Right hindlimb (tissue), 1 donor: ENCODE measurements at regions not wholly inside any gene's neighbourhood (a gene's known extent, or its start where the extent isn't known, plus 50 kb on each side); places are given as distances from the start of the nearest gene placed in this dataset.
"Not testable (repeated sequence)": the region's sequence is repeated elsewhere in the genome, so short reads cannot be mapped to it uniquely, and the experiment has no call there.

Experiments
- DNase-seq: peaks from one replicate; pipeline ENCODE4 v3.0.0-alpha.2; 2018

DNA sequence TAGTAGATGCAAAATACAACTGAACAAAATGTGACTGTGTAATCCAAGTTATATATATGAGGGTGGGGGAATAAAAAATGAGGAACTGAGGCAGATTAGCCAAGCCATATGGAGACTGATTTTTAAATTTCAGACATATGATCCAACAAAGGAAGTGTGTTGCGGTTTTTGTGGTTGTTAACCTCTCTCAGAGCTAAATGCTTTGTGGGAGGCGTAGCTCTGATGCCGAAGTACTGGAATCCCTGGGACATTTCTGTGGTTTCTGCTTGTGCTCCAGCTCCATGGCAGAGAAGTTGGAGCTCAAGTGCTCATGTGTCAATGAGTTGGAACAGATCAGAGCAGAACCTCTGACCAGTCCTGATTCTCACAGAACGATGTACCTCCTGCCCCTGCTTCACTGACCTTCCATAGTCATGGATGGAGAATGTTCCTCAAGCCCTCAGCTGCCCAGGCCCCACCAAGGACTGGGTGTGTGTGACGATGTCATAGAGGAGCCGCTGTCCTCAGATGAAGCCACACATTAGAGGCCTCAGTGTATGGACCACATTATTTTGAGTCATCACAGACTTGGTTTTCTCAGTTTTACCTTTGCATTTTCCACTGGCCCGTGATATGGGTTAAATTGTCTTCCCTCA, 107.6 kb downstream of the SOX1 start:
- no peak for DNase-seq

DNA sequence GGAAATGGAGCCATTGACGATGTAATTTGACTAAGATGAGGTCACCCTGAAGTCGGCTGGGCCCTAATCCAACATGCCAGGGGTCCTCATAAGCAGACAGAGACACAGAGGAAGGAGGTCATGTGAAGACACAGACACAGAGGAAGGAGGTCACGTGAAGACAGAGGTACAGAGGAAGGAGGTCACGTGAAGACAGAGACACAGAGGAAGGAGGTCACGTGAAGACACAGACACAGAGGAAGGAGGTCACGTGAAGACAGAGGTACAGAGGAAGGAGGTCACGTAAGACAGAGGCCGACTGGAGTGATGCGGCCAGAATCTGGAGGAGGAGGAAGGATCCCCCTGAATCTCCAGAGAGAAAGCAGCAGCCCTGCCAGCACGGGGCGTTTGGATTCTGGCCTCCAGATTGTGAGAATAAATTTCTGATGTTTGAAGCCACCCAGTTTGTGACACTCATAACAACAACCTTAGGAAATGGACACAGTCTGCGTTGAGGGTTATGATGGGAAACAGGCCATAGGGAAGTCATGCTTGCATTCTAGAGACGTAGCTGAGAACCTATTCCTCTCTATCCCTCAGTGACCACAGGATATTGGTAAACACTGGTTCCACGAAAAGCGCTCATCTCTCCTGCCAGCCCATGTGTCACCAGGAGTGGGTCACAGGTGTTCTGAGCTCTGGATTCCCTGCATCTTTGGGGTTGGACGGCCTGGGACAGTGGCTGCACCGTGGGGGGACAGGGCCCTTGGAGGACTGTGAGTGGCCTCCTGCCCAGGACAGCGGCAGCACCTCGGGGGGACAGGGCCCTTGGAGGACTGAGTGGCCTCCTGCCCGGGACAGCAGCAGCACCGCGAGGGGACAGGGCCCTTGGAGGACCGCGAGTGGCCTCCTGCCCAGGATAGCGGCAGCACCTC, 108.5 kb downstream of the SOX1 start:
- no peak for DNase-seq

DNA sequence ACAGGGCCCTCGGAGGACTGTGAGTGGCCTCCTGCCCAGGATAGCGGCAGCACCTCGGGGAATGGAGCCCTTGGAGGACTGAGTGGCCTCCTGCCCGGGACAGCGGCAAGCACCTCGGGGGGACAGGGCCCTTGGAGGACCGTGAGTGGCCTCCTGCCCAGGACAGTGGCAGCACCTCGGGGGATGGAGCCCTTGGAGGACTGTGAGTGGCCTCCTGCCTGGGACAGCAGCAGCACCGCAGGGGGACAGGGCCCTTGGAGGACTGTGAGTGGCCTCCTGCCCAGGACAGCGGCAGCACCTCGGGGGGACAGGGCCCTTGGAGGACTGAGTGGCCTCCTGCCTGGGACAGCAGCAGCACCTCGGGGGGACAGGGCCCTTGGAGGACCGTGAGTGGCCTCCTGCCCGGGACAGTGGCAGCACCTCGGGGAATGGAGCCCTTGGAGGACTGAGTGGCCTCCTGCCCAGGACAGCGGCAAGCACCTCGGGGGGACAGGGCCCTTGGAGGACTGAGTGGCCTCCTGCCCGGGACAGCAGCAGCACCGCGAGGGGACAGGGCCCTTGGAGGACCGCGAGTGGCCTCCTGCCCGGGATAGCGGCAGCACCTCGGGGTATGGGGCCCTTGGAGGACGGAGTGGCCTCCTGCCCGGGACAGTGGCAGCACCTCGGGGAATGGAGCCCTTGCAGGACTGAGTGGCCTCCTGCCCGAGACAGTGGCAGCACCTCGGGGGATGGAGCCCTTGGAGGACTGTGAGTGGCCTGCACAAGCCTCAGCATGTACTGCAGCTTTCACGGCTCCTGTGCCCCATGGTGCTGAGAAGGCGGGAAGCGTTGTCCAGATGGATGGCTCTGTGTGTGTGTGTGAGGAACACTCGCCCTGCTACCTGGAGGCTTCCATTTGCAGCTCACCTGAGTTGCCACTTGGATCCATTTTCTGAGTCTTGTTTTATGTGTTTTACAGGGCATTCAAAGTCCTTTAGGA, 109.5 kb downstream of the SOX1 start:
- not testable (repeated sequence) for DNase-seq

DNA sequence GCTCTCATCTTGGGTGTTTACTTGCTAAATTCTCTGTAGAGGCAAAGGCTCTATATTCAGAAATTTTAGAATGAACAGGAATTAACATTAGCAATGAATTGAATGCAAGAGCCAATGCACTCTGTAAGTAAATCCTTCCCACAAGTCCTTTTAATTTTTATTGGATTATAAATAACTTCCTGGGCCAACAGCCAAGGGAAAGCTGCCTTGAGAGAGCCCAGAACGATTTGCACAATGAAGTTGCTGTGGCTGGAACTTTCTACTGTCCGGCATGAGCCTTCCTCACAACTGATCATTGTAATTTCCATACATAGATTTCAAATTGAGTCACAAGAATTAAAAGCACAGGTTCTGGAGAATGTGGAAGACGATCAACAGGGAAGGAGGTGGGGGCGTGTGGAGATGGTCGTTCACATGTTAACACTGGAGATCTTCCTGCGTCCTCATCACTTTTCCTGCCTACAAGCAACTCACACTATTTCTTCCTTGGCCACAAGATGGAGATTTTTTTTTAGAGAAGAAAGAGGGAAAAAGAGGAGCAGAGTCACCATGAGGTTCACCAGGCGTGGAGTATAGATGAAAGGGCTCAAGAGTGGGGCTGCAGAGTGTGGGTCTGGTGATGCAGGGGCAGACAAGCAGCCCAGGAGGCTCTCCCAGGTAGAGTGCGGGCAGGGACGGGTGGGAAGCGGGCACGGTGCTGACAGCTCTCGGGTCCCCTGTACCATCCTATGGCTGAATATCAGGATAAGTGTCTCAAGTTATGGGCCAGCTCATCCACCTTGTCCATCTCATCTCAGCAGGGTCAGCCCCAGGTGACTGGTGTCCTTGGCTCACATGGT, 110.7 kb downstream of the SOX1 start:
- DNase-seq: peak; percentile 41

DNA sequence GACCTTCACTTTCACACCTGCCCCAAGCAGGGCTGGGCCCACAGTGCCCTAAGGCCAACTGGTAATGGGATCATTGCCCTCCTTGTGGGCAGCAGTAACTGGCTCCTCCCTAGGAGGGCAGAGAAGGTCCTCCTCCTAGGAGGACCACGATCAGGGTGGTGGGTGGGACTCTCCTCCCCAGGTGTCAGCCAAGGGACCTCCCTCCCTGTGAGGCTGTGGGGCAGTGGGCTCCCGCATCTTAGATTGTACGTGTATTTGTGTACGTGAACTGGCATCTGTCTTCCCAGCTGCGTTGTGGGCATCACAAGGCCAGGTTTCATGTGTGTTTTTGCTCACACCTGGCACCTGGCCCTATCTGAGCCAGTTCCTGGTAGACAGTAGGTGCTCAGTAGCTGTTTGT, 111.8 kb downstream of the SOX1 start:
- DNase-seq: no peak

DNA sequence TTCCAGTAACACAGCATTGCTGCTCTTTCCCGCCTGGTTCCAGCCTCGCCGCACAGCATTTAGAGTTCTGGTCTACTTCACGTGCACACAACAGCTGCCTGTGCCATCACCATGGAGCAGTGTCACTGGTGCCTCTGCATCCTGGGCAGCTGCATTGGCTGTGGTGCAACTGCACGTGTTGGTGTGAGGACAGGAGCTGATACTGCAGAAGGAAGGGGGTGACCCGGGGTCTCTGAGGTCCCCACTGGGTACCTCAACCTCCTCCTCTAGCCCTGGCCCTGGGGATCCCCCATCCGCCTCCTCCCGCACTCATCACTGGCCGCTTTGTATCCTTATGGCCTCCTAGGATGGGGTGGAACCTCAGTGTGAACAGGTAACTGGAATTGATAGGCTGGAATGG, 112.5 kb downstream of the SOX1 start:
- no peak for DNase-seq

DNA sequence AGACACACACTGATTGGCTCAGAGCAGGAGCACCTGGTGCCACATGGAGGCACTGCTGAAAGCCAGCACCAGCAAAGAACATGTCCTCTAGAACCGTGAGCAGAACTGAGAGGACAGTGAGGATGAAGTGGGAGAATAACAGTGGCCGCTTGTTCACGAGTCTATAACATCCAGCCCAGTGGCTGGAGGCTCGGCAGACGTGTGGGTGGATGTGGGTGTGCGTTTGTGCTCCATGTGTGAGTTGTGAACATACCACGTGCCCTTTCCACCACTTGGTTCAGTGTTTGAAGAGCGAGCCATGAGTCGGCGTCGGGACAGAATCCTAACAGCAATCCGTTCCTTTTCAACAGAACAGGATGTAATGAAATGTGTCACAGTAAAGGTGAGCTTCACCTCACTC, 113.0 kb downstream of the SOX1 start:
- DNase-seq: no peak

DNA sequence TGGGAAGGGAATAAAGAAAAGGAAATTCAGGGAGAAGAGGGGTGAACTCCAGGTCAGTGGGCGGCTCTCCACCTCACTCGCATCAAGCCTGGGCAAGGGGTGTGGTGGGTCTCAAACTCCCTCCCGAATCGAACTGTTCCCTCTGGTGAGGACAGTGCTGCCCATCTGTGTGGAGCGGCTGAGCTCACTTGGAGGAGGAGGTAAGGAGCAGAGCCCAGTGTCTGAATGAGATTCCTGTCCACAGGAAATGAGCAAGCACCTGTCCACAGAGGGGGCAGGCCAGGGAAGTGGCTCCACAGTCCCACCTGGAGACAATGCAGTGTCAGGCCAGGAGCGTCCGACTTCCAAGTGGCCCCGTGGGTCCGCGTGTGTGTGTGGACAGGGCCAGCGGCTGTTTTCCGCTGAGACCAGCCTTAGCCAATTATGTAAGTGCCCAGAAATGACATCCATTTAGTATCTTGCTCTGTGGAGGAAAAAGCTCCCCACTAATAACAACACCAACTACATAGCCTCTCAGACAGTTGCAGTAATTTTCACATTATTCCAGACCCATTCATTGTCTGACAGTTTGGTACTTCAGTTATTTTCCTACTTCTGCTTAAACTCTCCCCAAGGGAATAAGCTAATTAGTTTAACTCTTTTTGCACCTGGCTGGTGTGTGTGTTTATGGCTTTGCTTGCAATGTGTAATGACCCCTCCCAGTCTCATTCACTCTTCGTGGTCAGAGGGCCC, 114.6 kb downstream of the SOX1 start:
- DNase-seq: no peak

- DNase-seq: no peak
These were observed 115.3 kb downstream of the SOX1 start for GRCh38 chr13:112182251-112182650.

- no peak for DNase-seq
These were observed 116.0 kb downstream of the SOX1 start for GRCh38 chr13:112182846-112183531.

GRCh38 chr13:112183532-112184090, 116.7 kb downstream of the SOX1 start:
- DNase-seq: no peak

DNA sequence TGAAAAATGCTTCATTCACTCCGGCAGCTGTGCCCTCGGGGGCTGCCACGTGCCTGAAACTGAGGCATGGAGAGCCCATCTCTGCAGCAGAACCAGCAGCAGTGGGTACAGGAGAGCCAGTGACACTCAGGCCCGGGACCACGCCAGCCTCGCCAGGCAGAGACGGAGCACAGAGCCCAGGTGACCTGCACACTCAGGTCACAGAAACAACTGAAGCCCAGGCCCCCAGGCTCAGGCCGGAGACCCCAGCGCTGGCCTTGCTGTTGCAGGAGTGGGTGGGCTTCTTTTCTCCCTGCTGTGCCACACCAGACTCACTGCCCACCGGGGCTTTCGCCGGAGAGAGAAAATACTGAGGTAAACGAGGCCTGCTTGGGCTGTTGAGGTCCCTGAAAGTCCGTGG, 117.3 kb downstream of the SOX1 start:
- no peak for DNase-seq

DNA sequence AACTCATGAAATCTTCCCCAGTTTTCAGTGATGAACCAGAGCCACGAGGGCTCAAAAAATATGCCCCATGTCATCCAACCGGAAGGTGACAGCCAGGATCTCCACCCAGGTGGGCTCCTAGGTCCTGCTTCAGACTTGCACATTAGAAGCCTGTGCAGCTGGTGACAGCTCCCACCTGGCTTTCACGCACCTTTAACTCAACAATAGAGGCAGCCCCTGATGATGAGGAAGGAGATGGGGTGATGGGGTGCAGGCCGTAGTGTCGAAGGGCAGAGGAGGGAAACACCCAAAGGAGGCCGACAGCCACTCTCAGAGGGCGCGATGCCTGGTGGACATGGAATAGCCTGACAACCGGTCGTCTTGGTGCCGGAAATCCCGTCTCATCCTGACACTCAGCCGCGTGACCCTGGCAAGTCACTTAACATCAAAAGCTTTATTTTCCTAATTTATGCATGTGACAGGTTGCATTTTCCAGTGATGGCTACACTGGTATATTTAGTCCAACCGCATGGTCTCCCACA, 118.0 kb downstream of the SOX1 start:
- DNase-seq: no peak

- no peak for DNase-seq
These were observed 118.5 kb downstream of the SOX1 start for GRCh38 chr13:112185466-112185865.

DNA sequence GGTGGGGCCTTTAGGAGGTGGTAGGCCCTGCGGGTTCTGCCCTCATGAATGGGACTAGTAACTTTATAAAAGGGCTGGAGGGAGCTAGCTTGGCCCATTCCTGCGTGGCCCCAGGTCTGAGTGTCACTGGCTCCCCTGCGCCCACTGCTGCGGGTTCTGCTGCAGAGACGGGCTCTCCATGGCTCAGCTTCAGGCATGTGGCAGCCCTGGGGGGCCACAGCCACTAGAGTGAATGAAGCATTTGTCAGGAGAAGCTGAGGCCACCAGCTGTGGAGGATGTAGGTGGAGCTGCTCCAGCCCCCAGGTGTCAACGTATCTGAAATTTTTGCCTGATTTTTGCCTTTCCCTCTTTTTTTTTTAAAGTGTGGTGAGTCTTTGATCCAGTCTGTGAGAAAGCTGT, 119.1 kb downstream of the SOX1 start:
- no peak for DNase-seq

DNA sequence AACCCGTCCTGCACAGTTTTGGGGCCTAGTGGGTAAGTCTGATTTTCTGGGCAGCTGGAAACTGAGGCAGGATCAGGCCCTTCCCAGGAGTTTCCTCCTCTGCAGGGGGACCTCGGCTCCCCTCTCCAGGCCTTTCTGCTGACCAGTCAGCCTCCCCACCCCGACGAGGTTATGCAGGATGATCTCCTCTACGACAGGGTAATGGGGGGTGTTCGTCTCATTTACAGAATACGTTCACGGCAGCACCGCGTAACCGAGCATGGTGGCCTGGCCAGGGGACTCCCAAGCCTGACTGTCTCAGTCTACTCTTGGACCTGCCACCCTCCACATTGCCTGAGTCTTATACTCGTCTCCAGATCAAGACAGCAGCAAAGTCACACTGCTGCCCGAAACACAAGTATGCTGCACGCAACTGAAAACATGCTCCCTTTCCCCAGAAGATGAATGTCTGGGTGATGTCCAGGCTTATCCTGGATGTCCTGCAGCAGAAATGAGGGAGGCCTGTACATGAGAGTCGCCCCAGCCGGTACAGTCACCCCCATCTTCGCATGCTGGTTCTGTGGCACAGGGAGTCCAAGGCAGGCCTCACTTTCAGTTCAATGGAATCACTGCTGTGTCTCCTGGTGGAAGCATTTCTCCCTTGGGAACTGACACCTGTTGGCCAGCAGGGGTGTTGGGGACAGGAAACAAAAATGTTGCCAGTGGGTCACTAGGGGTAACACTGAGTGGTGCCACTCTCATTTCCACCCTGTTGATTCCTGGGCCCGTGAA, 120.8 kb downstream of the SOX1 start:
- no peak for DNase-seq

GRCh38 chr13:112188298-112188610, 121.3 kb downstream of the SOX1 start:
- DNase-seq: no peak

DNA sequence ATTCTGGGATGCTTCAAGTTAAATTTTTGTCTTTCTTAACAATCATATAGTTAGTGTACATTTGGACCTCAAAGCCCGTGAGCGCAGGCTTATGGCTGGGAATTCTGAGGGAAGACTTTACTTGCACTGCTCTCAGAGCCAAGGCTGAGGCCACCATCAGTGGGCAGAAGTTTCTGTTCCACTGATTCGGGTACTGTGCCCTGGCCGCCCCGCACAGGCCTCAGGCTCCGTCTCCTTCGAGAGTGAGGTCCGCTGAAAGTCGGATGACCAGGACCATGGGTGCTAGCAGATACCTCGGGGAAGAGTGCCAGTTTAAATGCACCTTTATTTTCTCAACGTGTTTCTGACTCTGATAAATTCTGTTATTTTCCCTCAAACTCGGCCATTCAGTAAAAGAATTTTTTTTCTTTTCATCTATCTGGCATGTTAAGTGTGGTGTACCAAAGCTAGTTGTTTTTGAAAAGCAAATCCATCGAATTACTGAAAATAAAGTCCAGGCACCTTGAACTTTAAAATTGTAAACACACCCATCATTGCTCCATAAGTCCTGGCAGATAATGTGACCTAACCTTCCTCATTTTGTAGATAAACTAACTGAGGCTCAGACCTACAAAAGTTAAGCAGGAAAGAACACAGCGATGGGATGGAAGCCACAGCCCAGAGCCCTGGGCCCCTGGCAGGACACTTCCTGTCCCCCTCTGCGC, 126.7 kb downstream of the SOX1 start:
- DNase-seq: no peak

DNA sequence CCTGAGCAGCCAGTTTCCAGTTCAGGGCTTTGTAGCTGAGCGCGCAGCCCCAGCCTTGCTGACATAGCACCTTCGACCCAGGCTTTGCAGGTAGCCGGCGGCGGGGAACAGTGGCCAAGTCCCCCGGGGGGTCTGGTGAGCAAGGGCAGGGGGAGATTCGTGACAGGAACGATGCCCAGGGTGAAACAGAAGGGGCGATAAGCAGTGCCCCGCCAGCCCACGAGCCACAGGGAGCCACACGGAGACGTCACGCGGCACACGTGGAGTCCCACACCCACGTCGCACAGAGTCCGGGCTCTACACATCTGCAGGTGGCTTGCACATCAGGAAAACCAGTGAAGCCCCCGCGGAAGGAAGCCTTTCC, 127.2 kb downstream of the SOX1 start:
- DNase-seq: no peak
